Ishikawa (cell line): ENCODE measurements at regions not wholly inside any gene's neighbourhood (a gene's known extent, or its start where the extent isn't known, plus 50 kb on each side); places are given as distances from the start of the nearest gene placed in this dataset.

Experiments used
- CEBPB ChIP-seq: IDR thresholded peaks from 2 replicates; pipeline ENCODE4 v1.6.1; 2012
- EGR1 ChIP-seq: IDR thresholded peaks from 2 replicates; pipeline ENCODE4 v1.6.1; 2012
- EP300 ChIP-seq: IDR thresholded peaks from 2 replicates; pipeline ENCODE4 v1.6.1; 2012; ENCODE audit warnings: borderline replicate concordance
- RAD21 ChIP-seq: IDR thresholded peaks from 2 replicates; pipeline ENCODE4 v1.6.1; 2012; ENCODE audit warnings: low read depth
- REST ChIP-seq: IDR thresholded peaks from 2 replicates; pipeline ENCODE4 v1.6.1; 2012; ENCODE audit warnings: low read depth, mild to moderate bottlenecking
- TAF1 ChIP-seq: IDR thresholded peaks from 2 replicates; pipeline ENCODE4 v1.6.1; 2012; ENCODE audit warnings: low read depth, mild to moderate bottlenecking

DNA sequence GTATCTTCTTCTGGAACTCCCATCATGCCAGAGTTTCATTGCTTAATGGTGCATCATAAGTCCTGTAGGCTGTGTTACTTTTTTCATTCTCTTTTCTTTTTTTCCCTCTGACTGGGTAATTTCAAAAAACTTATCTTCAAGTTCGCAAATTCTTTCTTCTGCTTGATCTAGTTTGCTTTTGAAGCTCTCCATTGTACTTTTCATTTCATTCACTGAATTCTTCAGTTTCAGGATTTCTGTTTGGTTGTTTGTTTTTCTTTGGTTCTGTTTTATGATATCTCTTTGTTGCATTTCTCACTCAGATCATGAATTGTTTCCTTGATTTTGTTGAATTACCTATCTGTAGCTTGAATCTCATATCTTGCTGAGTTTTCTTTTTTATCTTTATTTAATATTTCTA is 83.3 kb upstream of the PRMT8 start:
- TF ChIP-seq EGR1 (no peak), EP300 (no peak), TAF1 (no peak), REST (no peak), RAD21 (no peak), CEBPB (no peak)
